Colonic mucosa (tissue), 4 donors: ENCODE measurements at regions not wholly inside any gene's neighbourhood (a gene's known extent, or its start where the extent isn't known, plus 50 kb on each side); places are given as distances from the start of the nearest gene placed in this dataset.

Experiments used
- DNase-seq: peaks from one replicate; pipeline ENCODE4 v3.0.0-alpha.2; 2020
- H3K27ac ChIP-seq: fragments of 200-600 bp; one replicate; pipeline ENCODE4 v1.8.0; 2021
- H3K27me3 ChIP-seq: fragments of 200-600 bp; one replicate; pipeline ENCODE4 v1.8.0; 2021
- H3K36me3 ChIP-seq: fragments of 200-600 bp; one replicate; pipeline ENCODE4 v1.8.0; 2021
- H3K4me1 ChIP-seq: fragments of 200-600 bp; one replicate; pipeline ENCODE4 v1.8.0; 2021; ENCODE audit warnings: mild to moderate bottlenecking
- H3K4me3 ChIP-seq: fragments of 200-600 bp; one replicate; pipeline ENCODE4 v1.8.0; 2021
- H3K9ac ChIP-seq, 2 donors: one replicate each; pipeline ENCODE4 v1.7.0; 2013; ENCODE audit warnings: control low read depth in 2 of 2, low read depth in 2 of 2, low read length in 2 of 2
- H3K9me3 ChIP-seq: fragments of 200-600 bp; one replicate; pipeline ENCODE4 v1.8.0; 2021
- intact Hi-C: fragments of 100-400 bp; cut with DNase I; formaldehyde crosslinking; loops from one replicate; pipeline ENCODE4 v1.14.1; 2022
- TF ChIP-seq, protein P1 (sequence below): fragments of 200-600 bp; IDR thresholded peaks from one replicate; pipeline ENCODE4 v1.8.0; 2022; ENCODE audit warnings: antibody characterized with exemption, mild to moderate bottlenecking
- donor health status: healthy.
- donor health status: DM: no; HTN: no; CAD: no.
- donor health status: DM: no; HTN: no; CAD: no.

DNA sequence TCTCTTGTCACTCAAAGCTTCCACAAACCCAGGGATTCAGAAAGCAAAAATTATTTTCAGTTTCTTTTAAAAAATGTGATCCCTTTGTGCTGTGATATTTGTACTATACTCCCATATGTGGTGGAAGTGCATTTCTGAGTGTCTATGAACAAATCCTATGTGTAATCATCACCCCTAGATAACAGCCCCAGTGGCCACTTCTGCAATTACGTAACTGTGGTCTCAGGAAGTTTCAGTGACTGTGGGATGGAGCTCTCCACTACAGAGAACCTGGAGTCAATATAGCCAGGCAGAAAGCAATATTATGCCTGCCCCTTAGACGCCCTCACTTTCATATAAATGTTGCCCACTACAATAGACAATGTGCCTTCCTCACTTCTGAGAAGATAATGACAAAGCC is 1101.7 kb upstream of the GHITM start:
- Histone ChIP-seq H3K36me3 (no peaks in the 10 kb centered on the region), H3K9me3 (no peaks in the 10 kb centered on the region), H3K4me1 (no peaks in the 10 kb centered on the region), H3K27ac (no peak overlapping the region), H3K27me3 (no peaks in the 10 kb centered on the region), H3K9ac (no peak overlapping the region), H3K4me3 (no peak overlapping the region)
- TF ChIP-seq, protein P1, sequence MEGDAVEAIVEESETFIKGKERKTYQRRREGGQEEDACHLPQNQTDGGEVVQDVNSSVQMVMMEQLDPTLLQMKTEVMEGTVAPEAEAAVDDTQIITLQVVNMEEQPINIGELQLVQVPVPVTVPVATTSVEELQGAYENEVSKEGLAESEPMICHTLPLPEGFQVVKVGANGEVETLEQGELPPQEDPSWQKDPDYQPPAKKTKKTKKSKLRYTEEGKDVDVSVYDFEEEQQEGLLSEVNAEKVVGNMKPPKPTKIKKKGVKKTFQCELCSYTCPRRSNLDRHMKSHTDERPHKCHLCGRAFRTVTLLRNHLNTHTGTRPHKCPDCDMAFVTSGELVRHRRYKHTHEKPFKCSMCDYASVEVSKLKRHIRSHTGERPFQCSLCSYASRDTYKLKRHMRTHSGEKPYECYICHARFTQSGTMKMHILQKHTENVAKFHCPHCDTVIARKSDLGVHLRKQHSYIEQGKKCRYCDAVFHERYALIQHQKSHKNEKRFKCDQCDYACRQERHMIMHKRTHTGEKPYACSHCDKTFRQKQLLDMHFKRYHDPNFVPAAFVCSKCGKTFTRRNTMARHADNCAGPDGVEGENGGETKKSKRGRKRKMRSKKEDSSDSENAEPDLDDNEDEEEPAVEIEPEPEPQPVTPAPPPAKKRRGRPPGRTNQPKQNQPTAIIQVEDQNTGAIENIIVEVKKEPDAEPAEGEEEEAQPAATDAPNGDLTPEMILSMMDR, result no peak
- intact Hi-C loops, result no loop called here
- DNase-seq, result no peak

DNA sequence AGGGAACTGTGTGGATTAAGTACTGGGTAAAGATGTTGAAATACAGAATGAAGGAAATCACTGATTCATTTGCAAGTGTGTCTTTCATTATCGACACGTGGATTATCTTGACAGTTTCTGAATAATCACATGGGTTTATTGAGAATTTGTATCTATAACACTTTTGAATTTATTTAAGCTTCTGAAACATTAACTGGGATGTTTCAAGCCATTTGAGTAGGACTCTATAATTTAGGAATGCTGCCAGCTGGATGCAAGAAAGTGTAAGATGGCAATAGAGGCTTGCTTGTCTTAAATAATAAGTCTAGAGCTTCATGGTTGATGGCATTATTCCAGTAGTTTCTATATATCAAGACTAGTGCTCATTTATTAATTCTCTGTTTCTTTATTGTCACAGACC is 1100.7 kb upstream of the GHITM start:
- no peak for DNase-seq
- H3K4me3 ChIP-seq, result no peak overlapping the region
- intact Hi-C loops, result no loop called here
- TF ChIP-seq, protein P1, result no peak
- H3K9me3 ChIP-seq, result no peaks in the 10 kb centered on the region
- H3K27ac ChIP-seq, result no peak overlapping the region
- no peaks in the 10 kb centered on the region for H3K4me1 ChIP-seq
- H3K27me3 ChIP-seq, result no peaks in the 10 kb centered on the region
- H3K9ac ChIP-seq, result no peak overlapping the region
- H3K36me3 ChIP-seq, result no peaks in the 10 kb centered on the region

DNA sequence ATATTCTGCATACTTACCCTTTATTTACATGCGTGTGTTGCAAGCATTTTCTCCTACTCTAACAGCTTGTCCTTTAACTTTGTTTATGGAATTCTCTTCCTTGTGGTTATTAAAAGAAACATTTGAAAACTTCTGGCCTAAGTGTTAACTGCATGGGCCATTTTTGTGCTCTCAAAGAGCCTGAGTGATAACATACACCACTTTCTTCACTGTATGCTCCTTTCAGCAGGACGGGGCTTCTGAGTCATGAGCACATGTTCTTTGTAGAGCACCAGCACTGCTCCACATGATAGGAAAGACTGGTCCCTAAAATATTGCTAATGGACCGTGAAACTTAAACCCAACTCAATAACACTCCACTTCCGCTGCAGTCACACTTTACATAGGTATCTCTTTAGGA is 1093.6 kb upstream of the GHITM start:
- TF ChIP-seq, protein P1, result no peak
- no peak overlapping the region for H3K9ac ChIP-seq
- H3K4me1 ChIP-seq, result no peaks in the 10 kb centered on the region
- intact Hi-C loops, result no loop called here
- H3K36me3 ChIP-seq, result no peaks in the 10 kb centered on the region
- H3K4me3 ChIP-seq, result no peak overlapping the region
- no peaks in the 10 kb centered on the region for H3K9me3 ChIP-seq
- H3K27ac ChIP-seq, result no peak overlapping the region
- no peak for DNase-seq
- no peaks in the 10 kb centered on the region for H3K27me3 ChIP-seq

DNA sequence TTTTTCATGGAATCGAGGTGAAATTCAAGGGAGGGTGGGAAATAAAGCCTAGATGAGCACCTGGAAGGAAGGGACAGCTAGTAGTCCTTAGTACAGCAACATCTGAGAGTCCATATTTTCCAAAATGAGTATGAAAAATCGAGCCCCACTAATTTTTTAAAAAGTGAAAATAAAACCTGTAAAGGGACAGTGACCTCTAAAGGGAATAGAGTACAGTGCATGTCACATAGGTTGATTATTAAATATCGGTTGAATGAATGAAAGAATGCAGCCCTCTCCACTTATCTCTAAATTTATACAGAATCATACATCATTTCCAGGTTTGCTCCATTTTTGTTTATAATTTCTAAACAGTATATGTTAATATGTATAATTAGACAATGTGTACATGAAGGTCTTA is 1088.5 kb upstream of the GHITM start:
- no peak overlapping the region for H3K4me3 ChIP-seq
- H3K27me3 ChIP-seq, result no peaks in the 10 kb centered on the region
- H3K36me3 ChIP-seq, result no peaks in the 10 kb centered on the region
- H3K27ac ChIP-seq, result no peak overlapping the region
- H3K9me3 ChIP-seq, result no peaks in the 10 kb centered on the region
- no peak for DNase-seq
- intact Hi-C loops, result no loop called here
- no peak overlapping the region for H3K9ac ChIP-seq
- TF ChIP-seq, protein P1, result no peak
- no peaks in the 10 kb centered on the region for H3K4me1 ChIP-seq

DNA sequence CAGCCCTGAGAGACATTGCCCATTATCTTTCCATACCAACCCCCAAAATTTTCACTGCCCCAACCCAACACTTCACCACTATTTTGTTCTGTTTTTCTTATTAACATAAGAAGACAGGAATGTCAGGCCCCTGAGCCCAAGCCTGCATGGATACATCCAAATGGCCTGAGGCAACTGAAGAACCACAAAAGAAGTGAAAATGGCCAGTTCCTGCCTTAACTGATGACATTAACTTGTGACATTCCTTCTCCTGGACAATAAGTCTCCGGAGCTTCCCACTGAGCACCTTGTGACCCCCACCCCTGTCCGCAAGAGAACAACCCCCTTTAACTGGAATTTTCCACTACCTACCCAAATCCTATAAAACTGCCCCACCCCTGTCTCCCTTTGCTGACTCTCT is 1076.4 kb upstream of the GHITM start:
- H3K4me1 ChIP-seq, result no peaks in the 10 kb centered on the region
- no peak overlapping the region for H3K9ac ChIP-seq
- H3K36me3 ChIP-seq, result no peaks in the 10 kb centered on the region
- no peak overlapping the region for H3K27ac ChIP-seq
- H3K4me3 ChIP-seq, result no peak overlapping the region
- intact Hi-C loops, result no loop called here
- TF ChIP-seq, protein P1, result no peak
- H3K27me3 ChIP-seq, result no peaks in the 10 kb centered on the region
- no peaks in the 10 kb centered on the region for H3K9me3 ChIP-seq
- DNase-seq, result no peak

DNA sequence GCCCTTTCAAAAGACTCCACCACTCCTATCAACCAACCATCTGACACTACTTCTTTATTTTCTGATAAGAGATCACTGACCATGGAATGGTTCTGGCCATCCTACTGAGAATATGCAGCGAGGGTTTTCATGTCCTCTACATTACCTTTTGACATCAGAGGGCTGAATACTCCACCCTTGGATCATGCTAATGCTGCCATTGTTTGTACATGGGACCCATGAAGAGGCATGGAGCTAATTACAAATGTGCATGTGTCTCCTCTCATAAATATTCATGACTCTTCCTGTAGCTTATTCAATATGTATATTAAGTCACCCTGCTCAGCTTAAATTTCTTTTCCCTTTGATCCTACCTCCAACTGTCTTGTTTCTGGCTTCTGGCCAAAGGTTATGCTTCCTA is 1065.8 kb upstream of the GHITM start:
- H3K4me1 ChIP-seq, result no peaks in the 10 kb centered on the region
- no peaks in the 10 kb centered on the region for H3K27me3 ChIP-seq
- TF ChIP-seq, protein P1, result no peak
- H3K36me3 ChIP-seq, result no peaks in the 10 kb centered on the region
- DNase-seq, result no peak
- no peaks in the 10 kb centered on the region for H3K9me3 ChIP-seq
- no peak overlapping the region for H3K27ac ChIP-seq
- intact Hi-C loops, result no loop called here
- H3K4me3 ChIP-seq, result no peak overlapping the region
- no peak overlapping the region for H3K9ac ChIP-seq
